ENCODE measurements at regions not wholly inside any gene's neighbourhood (a gene's known extent, or its start where the extent isn't known, plus 50 kb on each side); places are given as distances from the start of the nearest gene placed in this dataset.

GRCh38 chr3:152038490-152038889 lies 165.0 kb downstream of the SUCNR1 start:
- Histone ChIP-seq H3K27me3 (replicated peaks) (no peaks in the 10 kb centered on the region), H3K36me3 (replicated peaks) (no peaks in the 10 kb centered on the region), H3K4me3 (ENCODE audit: low read depth, low read length) (no peak overlapping the region), H3K27ac (no peak overlapping the region)
- in situ Hi-C loops (cut with HindIII; ENCODE audit: low pct_ligation_motif_present, low sequenced_read_pairs) = no loop called here
- no peak for TF ChIP-seq CTCF (IDR thresholded peaks at IDR 0.05; ENCODE audit: low read depth, low read length, missing control alignments)
- no peak for DNase-seq

- DNase-seq = no peak
- TF ChIP-seq CTCF (IDR thresholded peaks at IDR 0.05; ENCODE audit: low read depth, low read length, missing control alignments) = no peak
- Histone ChIP-seq H3K36me3 (replicated peaks) (no peaks in the 10 kb centered on the region), H3K27ac (no peak overlapping the region), H3K27me3 (replicated peaks) (no peaks in the 10 kb centered on the region), H3K4me3 (ENCODE audit: low read depth, low read length) (no peak overlapping the region)
- in situ Hi-C loops (cut with HindIII; ENCODE audit: low pct_ligation_motif_present, low sequenced_read_pairs) = no loop called here
Measured at GRCh38 chr3:152039887-152040286, 166.4 kb downstream of the SUCNR1 start.

- no peaks in the 10 kb centered on the region for H3K27me3 ChIP-seq (replicated peaks)
- DNase-seq = no peak
- no peak overlapping the region for H3K27ac ChIP-seq
- in situ Hi-C loops (cut with HindIII; ENCODE audit: low pct_ligation_motif_present, low sequenced_read_pairs) = no loop called here
- H3K36me3 ChIP-seq (replicated peaks) = no peaks in the 10 kb centered on the region
- H3K4me3 ChIP-seq (ENCODE audit: low read depth, low read length) = no peak overlapping the region
- no peak for TF ChIP-seq CTCF (IDR thresholded peaks at IDR 0.05; ENCODE audit: low read depth, low read length, missing control alignments)
Measured at GRCh38 chr3:152040319-152040718, 166.9 kb downstream of the SUCNR1 start.

GRCh38 chr3:152043620-152044019 lies 170.2 kb downstream of the SUCNR1 start:
- no peaks in the 10 kb centered on the region for H3K27me3 ChIP-seq (replicated peaks)
- no peak for DNase-seq
- H3K36me3 ChIP-seq (replicated peaks) = no peaks in the 10 kb centered on the region
- in situ Hi-C loops (cut with HindIII; ENCODE audit: low pct_ligation_motif_present, low sequenced_read_pairs) = no loop called here
- no peak for TF ChIP-seq CTCF (IDR thresholded peaks at IDR 0.05; ENCODE audit: low read depth, low read length, missing control alignments)
- H3K4me3 ChIP-seq (ENCODE audit: low read depth, low read length) = no peak overlapping the region
- no peak overlapping the region for H3K27ac ChIP-seq

GRCh38 chr3:152046280-152046679 lies 172.8 kb downstream of the SUCNR1 start:
- H3K27ac ChIP-seq = no peak overlapping the region
- in situ Hi-C loops (cut with HindIII; ENCODE audit: low pct_ligation_motif_present, low sequenced_read_pairs) = no loop called here
- TF ChIP-seq CTCF (IDR thresholded peaks at IDR 0.05; ENCODE audit: low read depth, low read length, missing control alignments) = no peak

GRCh38 chr3:152047465-152047864 lies 174.0 kb downstream of the SUCNR1 start:
- DNase-seq = no peak
- H3K27ac ChIP-seq = no peak overlapping the region
- no peaks in the 10 kb centered on the region for H3K36me3 ChIP-seq (replicated peaks)
- no peak overlapping the region for H3K4me3 ChIP-seq (ENCODE audit: low read depth, low read length)
- H3K27me3 ChIP-seq (replicated peaks) = no peaks in the 10 kb centered on the region
- in situ Hi-C loops (cut with HindIII; ENCODE audit: low pct_ligation_motif_present, low sequenced_read_pairs) = no loop called here
- TF ChIP-seq CTCF (IDR thresholded peaks at IDR 0.05; ENCODE audit: low read depth, low read length, missing control alignments) = no peak

More at GRCh38 chr3:152046280-152046679, 172.8 kb downstream of the SUCNR1 start:
- Histone ChIP-seq H3K27me3 (replicated peaks) (no peaks in the 10 kb centered on the region), H3K36me3 (replicated peaks) (no peaks in the 10 kb centered on the region), H3K4me3 (ENCODE audit: low read depth, low read length) (no peak overlapping the region)
- DNase-seq = no peak
